Sigmoid colon (tissue), 4 donors: ENCODE measurements at regions not wholly inside any gene's neighbourhood (a gene's known extent, or its start where the extent isn't known, plus 50 kb on each side); places are given as distances from the start of the nearest gene placed in this dataset.

Experiments used
- EP300 ChIP-seq, 4 donors: sonication (generic); formaldehyde crosslinking; IDR thresholded peaks; one replicate each; pipeline ENCODE4 v1.6.1; 2017; ENCODE audit warnings: antibody characterized with exemption in 4 of 4
- POLR2A ChIP-seq, 2 donors: fragments of 450-650 bp; IDR thresholded peaks; one replicate each; pipeline ENCODE4 v1.6.1; 2016; ENCODE audit warnings: antibody characterized with exemption in 2 of 2, mild to moderate bottlenecking in 2 of 2, moderate library complexity in 2 of 2
- POLR2AphosphoS5 ChIP-seq, 4 donors: sonication (generic); formaldehyde crosslinking; IDR thresholded peaks; one replicate each; pipeline ENCODE4 v1.6.1; 2017; ENCODE audit warnings: antibody characterized with exemption in 4 of 4
- TF ChIP-seq, protein P1 (sequence below), 4 experiments: fragments of 450-650 bp in 3 of 4; fragments of 200-600 bp in 1 of 4; IDR thresholded peaks; one replicate each; pipeline ENCODE4 v1.5.1; 2016 to 2019; ENCODE audit warnings: antibody characterized with exemption in 4 of 4, mild to moderate bottlenecking in 3 of 4, moderate library complexity in 2 of 4

DNA sequence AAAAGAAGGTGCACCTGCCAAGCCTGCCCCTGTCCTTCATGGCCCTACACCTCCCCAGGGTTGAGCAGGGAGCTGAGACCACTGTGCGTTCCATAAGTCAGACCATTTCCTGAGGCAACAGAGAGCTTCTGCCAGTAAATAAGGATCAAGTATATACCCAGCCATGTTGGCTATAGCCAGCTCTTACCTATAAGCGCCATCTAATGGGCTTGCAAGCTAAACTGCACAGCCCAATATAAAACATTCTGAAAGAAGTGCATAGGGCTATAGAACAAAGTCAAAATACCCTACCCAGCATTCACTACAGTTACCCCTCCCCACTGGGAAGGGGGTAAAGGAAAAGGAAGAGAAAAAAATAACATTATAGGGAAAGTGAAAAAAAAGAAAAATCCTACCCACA, 59.3 kb upstream of the SCAF11 start:
- TF ChIP-seq, protein P1, sequence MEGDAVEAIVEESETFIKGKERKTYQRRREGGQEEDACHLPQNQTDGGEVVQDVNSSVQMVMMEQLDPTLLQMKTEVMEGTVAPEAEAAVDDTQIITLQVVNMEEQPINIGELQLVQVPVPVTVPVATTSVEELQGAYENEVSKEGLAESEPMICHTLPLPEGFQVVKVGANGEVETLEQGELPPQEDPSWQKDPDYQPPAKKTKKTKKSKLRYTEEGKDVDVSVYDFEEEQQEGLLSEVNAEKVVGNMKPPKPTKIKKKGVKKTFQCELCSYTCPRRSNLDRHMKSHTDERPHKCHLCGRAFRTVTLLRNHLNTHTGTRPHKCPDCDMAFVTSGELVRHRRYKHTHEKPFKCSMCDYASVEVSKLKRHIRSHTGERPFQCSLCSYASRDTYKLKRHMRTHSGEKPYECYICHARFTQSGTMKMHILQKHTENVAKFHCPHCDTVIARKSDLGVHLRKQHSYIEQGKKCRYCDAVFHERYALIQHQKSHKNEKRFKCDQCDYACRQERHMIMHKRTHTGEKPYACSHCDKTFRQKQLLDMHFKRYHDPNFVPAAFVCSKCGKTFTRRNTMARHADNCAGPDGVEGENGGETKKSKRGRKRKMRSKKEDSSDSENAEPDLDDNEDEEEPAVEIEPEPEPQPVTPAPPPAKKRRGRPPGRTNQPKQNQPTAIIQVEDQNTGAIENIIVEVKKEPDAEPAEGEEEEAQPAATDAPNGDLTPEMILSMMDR (IDR thresholded peaks at IDR 0.05), result no peak
- TF ChIP-seq POLR2A (IDR thresholded peaks at IDR 0.05), result no peak
- no peak for TF ChIP-seq EP300 (IDR thresholded peaks at IDR 0.05)
- no peak for TF ChIP-seq POLR2AphosphoS5 (IDR thresholded peaks at IDR 0.05)
